Astrocyte (in vitro differentiated cells and primary cell): ENCODE measurements at regions not wholly inside any gene's neighbourhood (a gene's known extent, or its start where the extent isn't known, plus 50 kb on each side); places are given as distances from the start of the nearest gene placed in this dataset.

Experiments
- DNase-seq: peaks from one replicate; pipeline ENCODE4 v3.0.0-alpha.2; 2010; ENCODE audit warnings: low read depth
- FAIRE-seq: peaks from 2 replicates; lab custom pipeline; 2011; peaks lifted over from hg19 to GRCh38; lab: Jason Lieb, UNC
- H2AFZ ChIP-seq: 2 replicates; pipeline ENCODE4 v1.6.0; 2012; ENCODE audit warnings: low read depth, low read length, inconsistent platforms
- H3K27ac ChIP-seq: 2 replicates; pipeline ENCODE4 v1.5.1; 2011; ENCODE audit warnings: low read depth, low read length, inconsistent platforms
- H3K27me3 ChIP-seq: 2 replicates; pipeline ENCODE4 v1.6.0; 2011; ENCODE audit warnings: low read length, inconsistent platforms; ENCODE audit not compliant: insufficient read depth
- H3K36me3 ChIP-seq: 2 replicates; pipeline ENCODE4 v1.5.1; 2011; ENCODE audit warnings: low read length, inconsistent platforms; ENCODE audit not compliant: insufficient read depth
- H3K4me1 ChIP-seq: 2 replicates; pipeline ENCODE4 v1.5.1; 2011; ENCODE audit warnings: low read length, inconsistent platforms; ENCODE audit not compliant: insufficient read depth
- H3K4me2 ChIP-seq: 2 replicates; pipeline ENCODE4 v1.6.0; 2012; ENCODE audit warnings: low read length, inconsistent platforms
- H3K4me3 ChIP-seq: 2 replicates; pipeline ENCODE4 v1.5.1; 2011; ENCODE audit warnings: low read depth, mild to moderate bottlenecking, low read length, inconsistent platforms; ENCODE audit not compliant: insufficient read depth
- H3K79me2 ChIP-seq: 2 replicates; pipeline ENCODE4 v1.6.0; 2012; ENCODE audit warnings: mild to moderate bottlenecking, low read length, inconsistent platforms; ENCODE audit not compliant: insufficient read depth
- H3K9ac ChIP-seq: 2 replicates; pipeline ENCODE4 v1.6.0; 2012; ENCODE audit warnings: mild to moderate bottlenecking, low read length, inconsistent platforms
- H3K9me3 ChIP-seq: 2 replicates; pipeline ENCODE4 v1.5.1; 2012; ENCODE audit warnings: low read depth, mild to moderate bottlenecking, low read length, inconsistent platforms; ENCODE audit not compliant: insufficient read depth
- H4K20me1 ChIP-seq: 2 replicates; pipeline ENCODE4 v1.6.0; 2012; ENCODE audit warnings: low read length, inconsistent platforms; ENCODE audit not compliant: insufficient read depth
- H3K27ac Mint-ChIP-seq: one replicate; pipeline ENCODE4 v1.8.0; 2021; ENCODE audit warnings: mild to moderate bottlenecking, mixed read lengths; ENCODE audit not compliant: unreplicated experiment
- H3K27me3 Mint-ChIP-seq: one replicate; pipeline ENCODE4 v1.8.0; 2021; ENCODE audit warnings: low read depth, mixed read lengths; ENCODE audit not compliant: unreplicated experiment
- H3K36me3 Mint-ChIP-seq: one replicate; pipeline ENCODE4 v1.8.0; 2021; ENCODE audit warnings: low read depth, mixed read lengths; ENCODE audit not compliant: unreplicated experiment
- H3K4me1 Mint-ChIP-seq: one replicate; pipeline ENCODE4 v1.8.0; 2021; ENCODE audit warnings: low read depth, mixed read lengths; ENCODE audit not compliant: unreplicated experiment
- H3K4me3 Mint-ChIP-seq: one replicate; pipeline ENCODE4 v1.8.0; 2021; ENCODE audit warnings: mild to moderate bottlenecking, moderate library complexity, mixed read lengths; ENCODE audit not compliant: unreplicated experiment
- H3K9me3 Mint-ChIP-seq: one replicate; pipeline ENCODE4 v1.8.0; 2021; ENCODE audit warnings: mild to moderate bottlenecking, mixed read lengths; ENCODE audit not compliant: unreplicated experiment
- EZH2 ChIP-seq: IDR thresholded peaks from 2 replicates; pipeline ENCODE4 v1.6.1; 2012; ENCODE audit warnings: mild to moderate bottlenecking, low read length, inconsistent platforms; ENCODE audit not compliant: insufficient read depth
- TF ChIP-seq, protein P1 (sequence below): IDR thresholded peaks from 2 replicates; pipeline ENCODE4 v1.5.1; 2011; ENCODE audit warnings: low read depth, mild to moderate bottlenecking, inconsistent platforms, low read length, moderate library complexity; ENCODE audit not compliant: insufficient read depth

DNA sequence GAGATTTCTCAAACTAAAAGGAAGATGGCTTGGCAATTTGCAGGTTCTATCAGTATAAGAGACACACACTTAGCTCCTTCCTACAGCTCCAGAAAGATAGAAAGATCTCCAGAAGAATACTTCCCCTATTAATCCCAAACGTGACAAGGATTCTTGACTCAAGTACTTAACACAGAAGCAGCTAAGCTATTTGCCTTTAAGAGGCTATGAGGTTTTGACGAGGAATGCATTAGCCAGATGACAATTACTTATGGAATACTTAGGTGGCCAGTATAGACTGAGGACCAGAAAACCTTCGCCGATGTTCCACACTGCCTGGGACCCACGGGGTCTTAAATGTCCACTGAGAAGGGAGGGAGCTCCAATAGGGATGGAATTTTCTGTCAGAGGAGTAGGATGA, 340.5 kb upstream of the KIF2A start:
- TF ChIP-seq, protein P1, sequence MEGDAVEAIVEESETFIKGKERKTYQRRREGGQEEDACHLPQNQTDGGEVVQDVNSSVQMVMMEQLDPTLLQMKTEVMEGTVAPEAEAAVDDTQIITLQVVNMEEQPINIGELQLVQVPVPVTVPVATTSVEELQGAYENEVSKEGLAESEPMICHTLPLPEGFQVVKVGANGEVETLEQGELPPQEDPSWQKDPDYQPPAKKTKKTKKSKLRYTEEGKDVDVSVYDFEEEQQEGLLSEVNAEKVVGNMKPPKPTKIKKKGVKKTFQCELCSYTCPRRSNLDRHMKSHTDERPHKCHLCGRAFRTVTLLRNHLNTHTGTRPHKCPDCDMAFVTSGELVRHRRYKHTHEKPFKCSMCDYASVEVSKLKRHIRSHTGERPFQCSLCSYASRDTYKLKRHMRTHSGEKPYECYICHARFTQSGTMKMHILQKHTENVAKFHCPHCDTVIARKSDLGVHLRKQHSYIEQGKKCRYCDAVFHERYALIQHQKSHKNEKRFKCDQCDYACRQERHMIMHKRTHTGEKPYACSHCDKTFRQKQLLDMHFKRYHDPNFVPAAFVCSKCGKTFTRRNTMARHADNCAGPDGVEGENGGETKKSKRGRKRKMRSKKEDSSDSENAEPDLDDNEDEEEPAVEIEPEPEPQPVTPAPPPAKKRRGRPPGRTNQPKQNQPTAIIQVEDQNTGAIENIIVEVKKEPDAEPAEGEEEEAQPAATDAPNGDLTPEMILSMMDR: no peak
- TF ChIP-seq EZH2: no peak
- peaks cover 1% of the 10 kb centered on the region for H3K9me3 Mint-ChIP-seq
- FAIRE-seq (no peak), DNase-seq (no peak)
- Histone ChIP-seq H3K79me2 (no peaks in the 10 kb centered on the region), H3K4me2 (no peak overlapping the region), H3K27ac (no peak overlapping the region), H3K4me1 (peaks cover 14% of the 10 kb centered on the region), H2AFZ (no peak overlapping the region), H4K20me1 (no peaks in the 10 kb centered on the region), H3K9ac (no peak overlapping the region), H3K9me3 (no peaks in the 10 kb centered on the region), H3K4me3 (no peak overlapping the region), H3K36me3 (no peaks in the 10 kb centered on the region), H3K27me3 (no peaks in the 10 kb centered on the region)
- H3K27ac Mint-ChIP-seq: peak overlapping the region; percentile 41
- H3K36me3 Mint-ChIP-seq: no peaks in the 10 kb centered on the region
- no peaks in the 10 kb centered on the region for H3K27me3 Mint-ChIP-seq
- no peak overlapping the region for H3K4me3 Mint-ChIP-seq
- peaks cover 46% of the 10 kb centered on the region for H3K4me1 Mint-ChIP-seq

DNA sequence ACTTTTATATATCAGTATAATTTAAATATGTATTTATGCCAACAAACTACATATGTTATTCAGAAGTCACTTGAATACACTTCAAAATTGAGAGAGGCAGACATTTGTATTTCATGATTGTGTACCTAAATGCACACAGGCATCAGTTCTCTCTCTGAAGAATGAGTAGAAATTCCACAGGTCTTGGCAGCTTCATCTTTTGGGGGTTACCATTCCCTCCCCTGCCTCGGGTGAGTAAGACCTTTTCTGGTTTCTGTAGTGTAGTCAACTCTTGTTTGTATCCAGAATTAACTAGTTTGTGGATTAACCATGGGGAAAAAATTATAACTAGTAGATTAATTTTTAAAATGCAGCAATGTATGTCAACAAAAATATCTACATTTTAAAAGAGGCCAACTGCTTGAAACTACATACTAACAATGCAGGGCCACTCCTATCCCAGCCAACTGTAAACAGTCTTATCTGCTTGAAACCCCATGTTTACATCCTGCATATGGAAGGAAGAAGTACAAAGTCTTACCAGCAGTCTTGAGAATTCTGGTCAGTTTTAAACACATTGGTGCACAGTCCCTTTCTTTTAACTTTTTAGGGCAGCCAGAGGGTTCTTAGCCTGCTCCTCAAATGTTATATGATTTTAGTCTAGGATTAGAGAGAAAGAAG, 339.6 kb upstream of the KIF2A start:
- FAIRE-seq: no peak
- H3K27ac ChIP-seq: no peak overlapping the region
- H3K36me3 ChIP-seq: no peaks in the 10 kb centered on the region
- H3K9me3 ChIP-seq: no peaks in the 10 kb centered on the region
- peaks cover 1% of the 10 kb centered on the region for H3K9me3 Mint-ChIP-seq
- no peak overlapping the region for H3K4me2 ChIP-seq
- H3K9ac ChIP-seq: no peak overlapping the region
- H3K79me2 ChIP-seq: no peaks in the 10 kb centered on the region
- peaks cover 14% of the 10 kb centered on the region for H3K4me1 ChIP-seq
- H3K36me3 Mint-ChIP-seq: no peaks in the 10 kb centered on the region
- H3K4me3 Mint-ChIP-seq: no peak overlapping the region
- peaks cover 46% of the 10 kb centered on the region for H3K4me1 Mint-ChIP-seq
- H2AFZ ChIP-seq: no peak overlapping the region
- H3K4me3 ChIP-seq: no peak overlapping the region
- H3K27me3 ChIP-seq: no peaks in the 10 kb centered on the region
- no peaks in the 10 kb centered on the region for H3K27me3 Mint-ChIP-seq
- peak overlapping the region; percentile 21 for H3K27ac Mint-ChIP-seq
- H4K20me1 ChIP-seq: no peaks in the 10 kb centered on the region
- no peak for DNase-seq
- TF ChIP-seq EZH2: no peak
- TF ChIP-seq, protein P1: no peak

DNA sequence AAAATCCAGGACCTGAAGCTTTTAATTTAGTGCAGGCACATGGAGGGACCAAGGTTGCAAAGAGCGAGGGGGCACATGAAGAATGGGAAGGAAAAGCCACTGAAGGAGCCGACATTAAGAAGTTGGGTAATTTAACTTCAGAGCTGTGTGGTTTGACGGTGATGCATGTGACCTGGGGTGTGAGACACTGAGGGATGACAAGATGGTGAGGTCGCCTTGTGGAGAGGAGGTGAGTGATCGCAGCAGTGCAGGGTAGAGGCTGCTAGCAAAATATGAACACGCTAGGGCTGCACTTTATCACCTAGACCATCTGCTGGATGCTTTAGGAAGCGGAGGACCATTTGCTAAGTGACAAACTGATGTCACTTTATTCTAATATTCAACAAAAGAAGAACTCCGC, 339.0 kb upstream of the KIF2A start:
- Histone ChIP-seq H3K27ac (no peak overlapping the region), H2AFZ (no peak overlapping the region)

More for the DNA sequence above, 339.0 kb upstream of the KIF2A start:
- H3K4me1 ChIP-seq: peaks cover 14% of the 10 kb centered on the region
- Mint-ChIP-seq H3K27me3 (no peaks in the 10 kb centered on the region), H3K4me3 (no peak overlapping the region), H3K27ac (peak overlapping the region; percentile 21), H3K4me1 (peaks cover 46% of the 10 kb centered on the region), H3K9me3 (peaks cover 1% of the 10 kb centered on the region), H3K36me3 (no peaks in the 10 kb centered on the region)
- H3K36me3 ChIP-seq: no peaks in the 10 kb centered on the region
- TF ChIP-seq EZH2: no peak
- TF ChIP-seq, protein P1: no peak
- no peak overlapping the region for H3K4me3 ChIP-seq
- H3K4me2 ChIP-seq: no peak overlapping the region
- H3K9me3 ChIP-seq: no peaks in the 10 kb centered on the region
- no peaks in the 10 kb centered on the region for H3K27me3 ChIP-seq
- H3K9ac ChIP-seq: no peak overlapping the region
- no peak for FAIRE-seq
- H3K79me2 ChIP-seq: no peaks in the 10 kb centered on the region
- H4K20me1 ChIP-seq: no peaks in the 10 kb centered on the region
- DNase-seq: peak; percentile 29
